ENCODE measurements at regions not wholly inside any gene's neighbourhood (a gene's known extent, or its start where the extent isn't known, plus 50 kb on each side); places are given as distances from the start of the nearest gene placed in this dataset.

DNA sequence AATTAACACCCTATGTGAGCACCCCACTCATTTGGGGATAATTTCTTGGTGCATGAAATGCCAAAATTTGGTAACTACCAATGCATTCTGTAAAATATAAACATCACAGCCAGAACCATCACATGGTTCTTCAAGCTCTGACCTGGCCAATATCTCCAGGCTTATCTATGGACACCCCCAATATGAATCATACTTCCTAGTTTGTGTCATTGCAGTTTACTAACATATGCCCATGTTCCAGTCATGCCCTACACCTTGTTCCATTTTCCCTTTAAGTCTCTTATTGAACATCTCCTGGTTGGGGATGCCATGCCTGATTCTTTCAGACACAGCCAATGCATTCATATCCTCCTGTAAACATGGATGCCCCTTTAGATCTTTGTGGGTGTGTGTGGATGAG lies 572.8 kb upstream of the BTBD3 start:
- Histone ChIP-seq H3K9me3 (ENCODE audit: insufficient read depth, low read depth, low read length) (no peaks in the 10 kb centered on the region), H3K79me2 (ENCODE audit: insufficient read depth, low read length) (no peaks in the 10 kb centered on the region), H3K9me2 (replicated peaks; ENCODE audit: low read depth, low read length) (no peaks in the 10 kb centered on the region), H3F3A (ENCODE audit: low read depth) (no peaks in the 10 kb centered on the region), H4K20me1 (ENCODE audit: insufficient read depth, low read length, poor library complexity, severe bottlenecking) (no peaks in the 10 kb centered on the region), H3K36me3 (ENCODE audit: insufficient read depth, low read length) (no peaks in the 10 kb centered on the region), H2AFZ (ENCODE audit: low read length) (no peak overlapping the region), H3K4me2 (ENCODE audit: low read depth, low read length, poor library complexity, severe bottlenecking) (no peak overlapping the region), H3K4me1 (ENCODE audit: insufficient read depth, low read length, poor library complexity, severe bottlenecking) (no peaks in the 10 kb centered on the region), H3K27me3 (ENCODE audit: insufficient read depth, low read length, poor library complexity, severe bottlenecking) (no peaks in the 10 kb centered on the region), H3K9ac (ENCODE audit: low read depth, low read length, poor library complexity, severe bottlenecking) (no peak overlapping the region), H3K4me3 (ENCODE audit: low read length, poor library complexity, severe bottlenecking) (no peak overlapping the region)
- no peak for TF ChIP-seq EZH2phosphoT487 (IDR thresholded peaks at IDR 0.05; ENCODE audit: borderline replicate concordance)
- TF ChIP-seq, protein P1, sequence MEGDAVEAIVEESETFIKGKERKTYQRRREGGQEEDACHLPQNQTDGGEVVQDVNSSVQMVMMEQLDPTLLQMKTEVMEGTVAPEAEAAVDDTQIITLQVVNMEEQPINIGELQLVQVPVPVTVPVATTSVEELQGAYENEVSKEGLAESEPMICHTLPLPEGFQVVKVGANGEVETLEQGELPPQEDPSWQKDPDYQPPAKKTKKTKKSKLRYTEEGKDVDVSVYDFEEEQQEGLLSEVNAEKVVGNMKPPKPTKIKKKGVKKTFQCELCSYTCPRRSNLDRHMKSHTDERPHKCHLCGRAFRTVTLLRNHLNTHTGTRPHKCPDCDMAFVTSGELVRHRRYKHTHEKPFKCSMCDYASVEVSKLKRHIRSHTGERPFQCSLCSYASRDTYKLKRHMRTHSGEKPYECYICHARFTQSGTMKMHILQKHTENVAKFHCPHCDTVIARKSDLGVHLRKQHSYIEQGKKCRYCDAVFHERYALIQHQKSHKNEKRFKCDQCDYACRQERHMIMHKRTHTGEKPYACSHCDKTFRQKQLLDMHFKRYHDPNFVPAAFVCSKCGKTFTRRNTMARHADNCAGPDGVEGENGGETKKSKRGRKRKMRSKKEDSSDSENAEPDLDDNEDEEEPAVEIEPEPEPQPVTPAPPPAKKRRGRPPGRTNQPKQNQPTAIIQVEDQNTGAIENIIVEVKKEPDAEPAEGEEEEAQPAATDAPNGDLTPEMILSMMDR (conservative IDR thresholded peaks at IDR 0.05; ENCODE audit: low read length): no peak

GRCh38 chr20:11347738-11348137 lies 570.0 kb upstream of the BTBD3 start:
- Histone ChIP-seq H3K4me1 (ENCODE audit: insufficient read depth, low read length, poor library complexity, severe bottlenecking) (no peaks in the 10 kb centered on the region), H3K4me2 (ENCODE audit: low read depth, low read length, poor library complexity, severe bottlenecking) (no peak overlapping the region), H3F3A (ENCODE audit: low read depth) (no peaks in the 10 kb centered on the region), H3K27me3 (ENCODE audit: insufficient read depth, low read length, poor library complexity, severe bottlenecking) (no peaks in the 10 kb centered on the region), H3K79me2 (ENCODE audit: insufficient read depth, low read length) (no peaks in the 10 kb centered on the region), H3K9me2 (replicated peaks; ENCODE audit: low read depth, low read length) (no peaks in the 10 kb centered on the region), H4K20me1 (ENCODE audit: insufficient read depth, low read length, poor library complexity, severe bottlenecking) (no peaks in the 10 kb centered on the region), H3K9me3 (ENCODE audit: insufficient read depth, low read depth, low read length) (0 out of 2 replicates have a peak, but pooled peaks cover 4% of the 10 kb centered on the region), H3K4me3 (ENCODE audit: low read length, poor library complexity, severe bottlenecking) (no peak overlapping the region), H2AFZ (ENCODE audit: low read length) (no peak overlapping the region), H3K9ac (ENCODE audit: low read depth, low read length, poor library complexity, severe bottlenecking) (no peak overlapping the region), H3K36me3 (ENCODE audit: insufficient read depth, low read length) (no peaks in the 10 kb centered on the region)
- TF ChIP-seq, protein P1 (conservative IDR thresholded peaks at IDR 0.05; ENCODE audit: low read length): no peak
- TF ChIP-seq EZH2phosphoT487 (IDR thresholded peaks at IDR 0.05; ENCODE audit: borderline replicate concordance): no peak

GRCh38 chr20:11350126-11351005 lies 567.3 kb upstream of the BTBD3 start:
- Histone ChIP-seq H3K4me1 (ENCODE audit: insufficient read depth, low read length, poor library complexity, severe bottlenecking) (no peaks in the 10 kb centered on the region), H4K20me1 (ENCODE audit: insufficient read depth, low read length, poor library complexity, severe bottlenecking) (no peaks in the 10 kb centered on the region), H3F3A (ENCODE audit: low read depth) (no peaks in the 10 kb centered on the region), H3K9me2 (replicated peaks; ENCODE audit: low read depth, low read length) (no peaks in the 10 kb centered on the region), H3K4me2 (ENCODE audit: low read depth, low read length, poor library complexity, severe bottlenecking) (no peak overlapping the region), H3K36me3 (ENCODE audit: insufficient read depth, low read length) (no peaks in the 10 kb centered on the region), H3K9me3 (ENCODE audit: insufficient read depth, low read depth, low read length) (0 out of 2 replicates have a peak, but pooled peaks cover 4% of the 10 kb centered on the region), H3K9ac (ENCODE audit: low read depth, low read length, poor library complexity, severe bottlenecking) (no peak overlapping the region), H3K79me2 (ENCODE audit: insufficient read depth, low read length) (no peaks in the 10 kb centered on the region), H2AFZ (ENCODE audit: low read length) (no peak overlapping the region), H3K4me3 (ENCODE audit: low read length, poor library complexity, severe bottlenecking) (no peak overlapping the region), H3K27me3 (ENCODE audit: insufficient read depth, low read length, poor library complexity, severe bottlenecking) (no peaks in the 10 kb centered on the region)
- TF ChIP-seq, protein P1 (conservative IDR thresholded peaks at IDR 0.05; ENCODE audit: low read length): no peak
- no peak for TF ChIP-seq EZH2phosphoT487 (IDR thresholded peaks at IDR 0.05; ENCODE audit: borderline replicate concordance)
